HEK293 (cell line): ENCODE measurements at regions not wholly inside any gene's neighbourhood (a gene's known extent, or its start where the extent isn't known, plus 50 kb on each side); places are given as distances from the start of the nearest gene placed in this dataset.

Experiments
- ELK4 ChIP-seq: IDR thresholded peaks from 2 replicates; pipeline ENCODE4 v1.6.1; 2011; ENCODE audit warnings: mild to moderate bottlenecking, low read depth, low read length, borderline replicate concordance
- MEIS1 ChIP-seq: sonication (generic); formaldehyde crosslinking; IDR thresholded peaks from 2 replicates; pipeline ENCODE4 v1.8.1; 2022; ENCODE audit warnings: missing genetic modification reagents, mild to moderate bottlenecking, borderline replicate concordance
- PRDM2 ChIP-seq: fragments of 450-650 bp; formaldehyde crosslinking; IDR thresholded peaks from 2 replicates; pipeline ENCODE4 v1.5.1; 2016; ENCODE audit warnings: missing biosample characterization, missing genetic modification characterization, borderline replicate concordance
- SETDB1 ChIP-seq: IDR thresholded peaks from one replicate; pipeline ENCODE4 v1.6.1; 2017; ENCODE audit warnings: mild to moderate bottlenecking, low read length, moderate library complexity, mixed read lengths; ENCODE audit not compliant: insufficient read length
- WT1 ChIP-seq: fragments of 450-650 bp; formaldehyde crosslinking; IDR thresholded peaks from 2 replicates; pipeline ENCODE4 v1.5.1; 2016; ENCODE audit warnings: missing biosample characterization, missing genetic modification characterization
- ZNF140 ChIP-seq: fragments of 450-650 bp; formaldehyde crosslinking; IDR thresholded peaks from 2 replicates; pipeline ENCODE4 v1.5.1; 2016; ENCODE audit warnings: missing biosample characterization, missing genetic modification characterization
- ZNF175 ChIP-seq: fragments of 450-650 bp; formaldehyde crosslinking; IDR thresholded peaks from 2 replicates; pipeline ENCODE4 v1.5.1; 2016; ENCODE audit warnings: missing biosample characterization, missing genetic modification characterization
- ZNF777 ChIP-seq: fragments of 450-650 bp; formaldehyde crosslinking; IDR thresholded peaks from 2 replicates; pipeline ENCODE4 v1.5.1; 2017; ENCODE audit warnings: missing biosample characterization, missing genetic modification characterization, borderline replicate concordance
- TF ChIP-seq, protein P1 (sequence below): fragments of 450-650 bp; formaldehyde crosslinking; IDR thresholded peaks from 2 replicates; pipeline ENCODE4 v1.5.1; 2016; ENCODE audit warnings: missing biosample characterization, missing genetic modification characterization

- TF ChIP-seq, protein P1, sequence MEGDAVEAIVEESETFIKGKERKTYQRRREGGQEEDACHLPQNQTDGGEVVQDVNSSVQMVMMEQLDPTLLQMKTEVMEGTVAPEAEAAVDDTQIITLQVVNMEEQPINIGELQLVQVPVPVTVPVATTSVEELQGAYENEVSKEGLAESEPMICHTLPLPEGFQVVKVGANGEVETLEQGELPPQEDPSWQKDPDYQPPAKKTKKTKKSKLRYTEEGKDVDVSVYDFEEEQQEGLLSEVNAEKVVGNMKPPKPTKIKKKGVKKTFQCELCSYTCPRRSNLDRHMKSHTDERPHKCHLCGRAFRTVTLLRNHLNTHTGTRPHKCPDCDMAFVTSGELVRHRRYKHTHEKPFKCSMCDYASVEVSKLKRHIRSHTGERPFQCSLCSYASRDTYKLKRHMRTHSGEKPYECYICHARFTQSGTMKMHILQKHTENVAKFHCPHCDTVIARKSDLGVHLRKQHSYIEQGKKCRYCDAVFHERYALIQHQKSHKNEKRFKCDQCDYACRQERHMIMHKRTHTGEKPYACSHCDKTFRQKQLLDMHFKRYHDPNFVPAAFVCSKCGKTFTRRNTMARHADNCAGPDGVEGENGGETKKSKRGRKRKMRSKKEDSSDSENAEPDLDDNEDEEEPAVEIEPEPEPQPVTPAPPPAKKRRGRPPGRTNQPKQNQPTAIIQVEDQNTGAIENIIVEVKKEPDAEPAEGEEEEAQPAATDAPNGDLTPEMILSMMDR (tag by site-specific recombination): no peak
- no peak for TF ChIP-seq ZNF777
- TF ChIP-seq MEIS1 (CRISPR knock-in tag): no peak
- no peak for TF ChIP-seq ELK4
- no peak for TF ChIP-seq ZNF175 (tag by site-specific recombination)
- no peak for TF ChIP-seq WT1 (tag by site-specific recombination)
- TF ChIP-seq SETDB1: no peak
- TF ChIP-seq PRDM2 (tag by site-specific recombination): no peak
- no peak for TF ChIP-seq ZNF140
Observed at GRCh38 chr6:1463751-1464426, 74.5 kb downstream of the FOXF2 start.
